ENCODE measurements at regions not wholly inside any gene's neighbourhood (a gene's known extent, or its start where the extent isn't known, plus 50 kb on each side); places are given as distances from the start of the nearest gene placed in this dataset.
"Not testable (repeated sequence)": the region's sequence is repeated elsewhere in the genome, so short reads cannot be mapped to it uniquely, and the experiment has no call there.

GRCh38 chr5:38621840-38622437 is 65.5 kb upstream of the LIFR start:
- TF ChIP-seq CTCF (IDR thresholded peaks at IDR 0.05; ENCODE audit: partially characterized antibody, unreplicated experiment): no peak
- H3K4me1 Mint-ChIP-seq (ENCODE audit: low read depth, unreplicated experiment): no peaks in the 10 kb centered on the region
- no peaks in the 10 kb centered on the region for H3K36me3 Mint-ChIP-seq (ENCODE audit: unreplicated experiment)
- H3K9me3 Mint-ChIP-seq (ENCODE audit: unreplicated experiment): no peaks in the 10 kb centered on the region
- no peak overlapping the region for H3K4me3 Mint-ChIP-seq (ENCODE audit: unreplicated experiment)
- H3K27me3 Mint-ChIP-seq (ENCODE audit: unreplicated experiment): no peaks in the 10 kb centered on the region
- no peak for DNase-seq
- no peak overlapping the region for H3K27ac Mint-ChIP-seq (ENCODE audit: unreplicated experiment)

GRCh38 chr5:38622723-38623129 is 66.3 kb upstream of the LIFR start:
- no peak for TF ChIP-seq CTCF (IDR thresholded peaks at IDR 0.05; ENCODE audit: partially characterized antibody, unreplicated experiment)
- Mint-ChIP-seq H3K4me3 (ENCODE audit: unreplicated experiment) (no peak overlapping the region), H3K27ac (ENCODE audit: unreplicated experiment) (no peak overlapping the region), H3K9me3 (ENCODE audit: unreplicated experiment) (no peaks in the 10 kb centered on the region), H3K27me3 (ENCODE audit: unreplicated experiment) (no peaks in the 10 kb centered on the region), H3K4me1 (ENCODE audit: low read depth, unreplicated experiment) (no peaks in the 10 kb centered on the region), H3K36me3 (ENCODE audit: unreplicated experiment) (no peaks in the 10 kb centered on the region)
- DNase-seq: no peak

GRCh38 chr5:38624541-38624940 is 68.1 kb upstream of the LIFR start:
- not testable (repeated sequence) for DNase-seq; H3K4me1 Mint-ChIP-seq (ENCODE audit: low read depth, unreplicated experiment); H3K27me3 Mint-ChIP-seq (ENCODE audit: unreplicated experiment); H3K4me3 Mint-ChIP-seq (ENCODE audit: unreplicated experiment); H3K27ac Mint-ChIP-seq (ENCODE audit: unreplicated experiment); H3K9me3 Mint-ChIP-seq (ENCODE audit: unreplicated experiment); H3K36me3 Mint-ChIP-seq (ENCODE audit: unreplicated experiment)

GRCh38 chr5:38631376-38631775 is 74.9 kb upstream of the LIFR start:
- not testable (repeated sequence) for H3K4me1 Mint-ChIP-seq (ENCODE audit: low read depth, unreplicated experiment); DNase-seq; H3K4me3 Mint-ChIP-seq (ENCODE audit: unreplicated experiment); H3K27ac Mint-ChIP-seq (ENCODE audit: unreplicated experiment); H3K27me3 Mint-ChIP-seq (ENCODE audit: unreplicated experiment); H3K9me3 Mint-ChIP-seq (ENCODE audit: unreplicated experiment)
- peaks cover 16% of the 10 kb centered on the region for H3K36me3 Mint-ChIP-seq (ENCODE audit: unreplicated experiment)

GRCh38 chr5:38634568-38635369 is 78.3 kb upstream of the LIFR start:
- Mint-ChIP-seq H3K4me3 (ENCODE audit: unreplicated experiment) (no peak overlapping the region), H3K27me3 (ENCODE audit: unreplicated experiment) (peaks cover 2% of the 10 kb centered on the region), H3K9me3 (ENCODE audit: unreplicated experiment) (peaks cover 7% of the 10 kb centered on the region), H3K36me3 (ENCODE audit: unreplicated experiment) (peaks cover 16% of the 10 kb centered on the region), H3K4me1 (ENCODE audit: low read depth, unreplicated experiment) (no peaks in the 10 kb centered on the region), H3K27ac (ENCODE audit: unreplicated experiment) (no peak overlapping the region)
- no peak for TF ChIP-seq CTCF (IDR thresholded peaks at IDR 0.05; ENCODE audit: partially characterized antibody, unreplicated experiment)
- no peak for DNase-seq

- no peak for TF ChIP-seq CTCF (IDR thresholded peaks at IDR 0.05; ENCODE audit: partially characterized antibody, unreplicated experiment)
- H3K27ac Mint-ChIP-seq (ENCODE audit: unreplicated experiment): no peak overlapping the region
- H3K4me3 Mint-ChIP-seq (ENCODE audit: unreplicated experiment): no peak overlapping the region
- H3K9me3 Mint-ChIP-seq (ENCODE audit: unreplicated experiment): peaks cover 5% of the 10 kb centered on the region
- no peaks in the 10 kb centered on the region for H3K4me1 Mint-ChIP-seq (ENCODE audit: low read depth, unreplicated experiment)
- H3K36me3 Mint-ChIP-seq (ENCODE audit: unreplicated experiment): peaks cover 13% of the 10 kb centered on the region
- peaks cover 2% of the 10 kb centered on the region for H3K27me3 Mint-ChIP-seq (ENCODE audit: unreplicated experiment)
- no peak for DNase-seq
Measured at GRCh38 chr5:38636626-38637025, 80.2 kb upstream of the LIFR start.

All from glutamatergic neuron (in vitro differentiated cells).